HG03575 (cell line): ENCODE measurements at regions not wholly inside any gene's neighbourhood (a gene's known extent, or its start where the extent isn't known, plus 50 kb on each side); places are given as distances from the start of the nearest gene placed in this dataset.

Source experiments
- ATAC-seq: cut with Tn5 transposase; IDR thresholded peaks from one replicate; pipeline ENCODE4 v1.9.1; 2021; ENCODE audit not compliant: unreplicated experiment, insufficient number of reproducible peaks, low FRiP score; ENCODE audit errors: extremely low read depth

- ATAC-seq: no peak
Measured at GRCh38 chr4:178080312-178080711, 638.1 kb upstream of the AGA start.

DNA sequence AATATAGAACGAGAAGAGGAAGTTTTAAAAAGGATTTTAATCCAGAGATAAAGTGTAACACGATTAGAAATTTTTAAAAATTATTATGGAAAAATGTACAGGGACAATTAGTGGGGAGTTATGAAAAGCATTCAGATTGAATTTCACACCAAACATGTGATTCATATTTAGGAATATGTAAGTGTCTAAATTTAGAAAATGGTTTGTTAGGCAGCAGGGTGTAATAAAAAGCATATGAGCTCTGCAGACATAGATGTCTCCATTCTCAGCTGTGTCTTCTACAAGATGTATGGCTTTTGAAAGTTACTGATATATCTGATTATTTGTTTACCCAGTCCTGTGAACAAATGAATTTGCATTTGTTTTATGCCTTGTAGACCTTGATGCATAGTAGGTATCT, 638.9 kb upstream of the AGA start:
- no peak for ATAC-seq

DNA sequence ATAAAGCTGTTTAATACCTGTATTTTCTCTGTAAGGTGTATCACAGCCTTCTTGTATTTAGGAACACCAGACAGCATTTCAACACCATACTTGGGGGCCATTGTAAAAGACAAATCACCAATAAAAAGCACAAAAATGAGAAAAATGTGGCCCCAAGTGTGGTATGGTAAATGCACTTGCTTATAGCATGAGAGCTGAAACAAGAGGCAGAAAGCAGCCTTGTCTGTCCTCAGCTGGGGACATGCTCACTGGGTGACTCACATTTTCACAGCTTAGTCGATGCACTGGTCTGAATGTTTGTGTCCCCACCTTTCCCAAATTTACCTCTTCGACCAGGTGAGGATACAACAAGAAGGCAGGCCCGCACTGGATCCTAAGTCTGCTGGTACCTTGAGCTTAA, 639.7 kb upstream of the AGA start:
- ATAC-seq: no peak

DNA sequence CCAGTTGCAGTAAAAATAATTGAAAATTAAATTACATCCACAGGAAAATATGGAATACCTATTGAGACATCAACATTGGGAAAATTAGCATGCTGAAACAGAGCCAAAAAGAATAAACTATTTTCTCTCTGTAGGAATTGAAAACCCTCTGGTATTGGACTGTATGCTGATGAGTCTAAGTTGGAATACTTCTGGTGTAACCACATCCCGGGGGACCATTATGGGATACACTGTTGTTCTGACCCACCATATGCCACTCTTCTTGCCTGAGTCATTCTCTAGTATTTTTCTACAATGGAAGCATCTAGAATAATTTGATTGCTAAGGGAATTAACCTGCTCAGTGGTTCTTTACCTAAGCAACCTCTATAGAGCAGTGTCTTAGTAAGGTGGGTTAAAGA, 640.7 kb upstream of the AGA start:
- no peak for ATAC-seq

DNA sequence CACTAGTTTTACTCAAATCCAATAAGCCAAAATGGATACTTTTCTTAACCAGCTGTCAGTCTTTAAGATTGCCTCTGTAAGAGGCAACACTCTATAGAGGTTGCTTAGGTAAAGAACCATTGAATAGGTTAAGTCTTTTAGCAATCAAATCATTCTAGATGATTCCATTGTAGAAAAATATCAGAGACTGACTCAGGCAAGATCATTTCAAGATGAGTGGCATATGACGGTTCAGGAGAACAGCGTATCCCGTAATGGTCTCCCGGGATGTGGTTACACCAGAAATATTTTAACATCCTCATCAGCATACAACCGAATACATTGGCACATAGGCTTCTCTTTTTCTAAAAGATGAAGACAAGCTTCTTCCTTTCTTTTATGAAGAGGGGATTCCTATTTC, 641.7 kb upstream of the AGA start:
- no peak for ATAC-seq

DNA sequence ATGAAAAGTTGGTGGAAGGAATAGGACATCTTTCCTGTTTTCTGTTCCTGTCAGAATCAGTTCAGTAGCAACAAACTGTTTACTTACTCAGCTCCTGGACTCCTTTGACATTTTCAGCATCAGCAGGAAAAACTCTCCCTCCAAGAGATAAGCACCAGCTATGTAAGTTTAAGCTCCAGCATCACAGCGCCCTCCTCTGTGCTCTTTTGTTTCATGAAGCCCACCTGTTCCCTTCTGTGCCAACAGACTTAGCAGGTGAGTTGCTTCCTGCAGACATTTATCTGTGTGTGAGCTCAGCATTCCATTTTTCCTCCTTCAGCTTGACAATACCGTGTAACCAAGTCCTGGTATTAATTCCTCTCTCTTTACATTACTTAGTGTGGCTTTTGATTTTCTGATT, 644.1 kb upstream of the AGA start:
- no peak for ATAC-seq

- ATAC-seq: no peak
Measured at GRCh38 chr4:178090640-178091411, 648.6 kb upstream of the AGA start.

GRCh38 chr4:178102139-178102538, 659.9 kb upstream of the AGA start:
- no peak for ATAC-seq

GRCh38 chr4:178105242-178105641, 663.0 kb upstream of the AGA start:
- ATAC-seq: no peak

- no peak for ATAC-seq
Measured at GRCh38 chr4:178136736-178137345, 694.6 kb upstream of the AGA start.

DNA sequence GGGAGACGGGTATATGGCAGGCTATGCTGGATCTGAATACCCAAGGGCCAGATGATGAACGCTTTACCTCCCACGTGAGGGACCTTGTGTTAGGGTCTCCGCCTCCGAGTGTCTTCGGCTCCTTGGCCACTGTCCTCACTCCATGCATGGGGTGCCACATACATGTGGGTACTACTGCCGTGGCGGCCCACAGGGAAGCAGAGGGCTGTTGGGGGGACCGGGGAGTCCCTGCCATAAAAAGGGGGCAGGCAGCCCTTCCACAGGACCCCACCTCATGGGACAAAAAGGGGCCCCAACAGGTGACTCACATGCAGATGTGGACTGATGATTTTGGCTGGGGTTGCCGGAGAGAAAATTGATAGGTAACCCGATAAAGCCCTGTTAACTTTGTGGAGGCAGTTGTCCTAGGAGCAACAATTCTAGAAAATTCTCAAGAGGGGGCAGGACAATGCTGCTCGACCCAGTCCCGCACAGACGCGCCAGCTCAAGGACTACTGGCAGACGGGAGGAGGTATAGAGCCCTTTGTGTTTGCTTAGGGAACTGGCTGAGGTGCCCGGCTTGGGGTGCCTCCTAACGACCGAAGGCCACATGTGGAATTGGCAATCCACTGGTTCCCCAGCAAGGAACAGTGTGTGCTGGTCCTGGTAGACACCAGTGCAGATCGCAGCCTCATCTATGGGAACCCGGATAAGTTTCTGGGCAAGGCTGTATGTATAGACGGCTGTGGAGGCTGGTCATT, 695.7 kb upstream of the AGA start:
- ATAC-seq: no peak

DNA sequence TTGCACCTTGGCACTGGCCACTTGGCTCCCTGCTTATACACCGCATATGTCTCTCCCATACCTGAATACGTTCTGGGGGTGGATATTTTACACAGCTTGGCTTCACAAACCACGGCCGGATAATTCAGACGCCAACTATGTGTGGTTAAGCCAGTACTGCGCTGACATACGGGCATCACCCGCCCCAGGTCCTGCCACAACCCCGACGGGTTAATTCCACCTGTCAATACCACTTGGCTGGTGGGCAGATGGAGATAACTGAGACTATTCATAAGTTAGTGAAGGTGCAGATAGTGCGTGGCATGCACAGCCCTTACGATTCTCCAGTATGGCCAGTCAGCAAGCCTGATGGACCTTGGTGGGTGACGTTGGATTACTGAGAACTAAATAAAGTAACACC, 696.3 kb upstream of the AGA start:
- no peak for ATAC-seq

GRCh38 chr4:178140326-178140915, 698.2 kb upstream of the AGA start:
- ATAC-seq: no peak

- no peak for ATAC-seq
Measured at GRCh38 chr4:178142724-178143123, 700.5 kb upstream of the AGA start.

DNA sequence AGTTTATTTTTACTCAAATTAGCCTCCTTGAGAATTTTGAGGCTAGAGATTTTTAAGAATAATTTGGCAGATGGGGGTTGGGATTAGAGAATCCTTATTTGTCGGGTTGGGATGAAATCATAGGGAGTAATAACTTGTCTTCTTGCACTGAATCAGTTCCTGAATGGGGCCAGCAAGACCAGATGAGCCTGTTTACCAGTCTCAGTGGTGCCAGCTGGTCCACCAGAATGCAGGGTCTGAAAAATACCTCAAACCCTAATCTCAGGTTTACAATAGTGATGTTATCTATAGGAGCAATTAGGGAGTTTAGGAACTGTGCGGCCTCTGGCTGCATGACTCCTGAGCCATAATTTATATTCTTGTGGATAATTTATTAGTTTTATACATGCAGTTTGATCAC, 705.9 kb upstream of the AGA start:
- ATAC-seq: no peak

- no peak for ATAC-seq
Measured at GRCh38 chr4:178165251-178165950, 723.2 kb upstream of the AGA start.

DNA sequence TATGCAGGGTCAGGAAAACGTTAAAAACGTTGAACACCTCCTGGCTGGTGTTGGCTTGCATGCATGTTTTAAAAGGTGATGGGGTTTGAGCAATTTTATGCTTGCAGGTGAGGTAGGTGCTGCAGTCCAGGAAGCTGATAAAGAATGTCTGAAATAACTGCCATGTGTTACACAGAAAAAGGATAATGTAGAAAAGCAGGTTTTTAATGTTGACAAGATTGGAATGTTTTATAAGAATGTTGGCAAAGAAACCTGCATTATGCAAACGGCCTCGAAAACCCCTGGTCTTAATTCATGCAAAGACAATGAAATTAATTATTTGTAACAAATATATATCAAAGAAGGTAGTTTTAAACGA, 723.7 kb upstream of the AGA start:
- ATAC-seq: no peak

DNA sequence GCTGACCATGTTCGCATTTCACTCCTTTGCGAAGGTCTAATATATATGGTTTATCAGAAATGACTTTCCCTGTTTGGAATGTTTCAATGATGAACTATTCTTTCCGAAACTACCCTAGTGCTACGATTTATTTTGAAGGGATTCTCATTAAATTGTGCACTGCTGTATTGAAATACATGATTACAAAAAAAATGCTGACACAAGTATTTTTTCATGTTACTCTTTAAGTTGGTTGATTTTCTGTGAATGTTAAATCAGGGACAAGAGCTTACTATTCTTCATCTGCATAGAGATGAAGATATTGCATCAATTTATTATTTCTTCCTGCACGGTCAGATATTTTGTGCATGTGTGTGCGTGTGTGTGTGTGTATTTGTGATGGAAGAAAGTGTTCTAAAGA, 731.5 kb upstream of the AGA start:
- no peak for ATAC-seq

- ATAC-seq: no peak
Measured at GRCh38 chr4:178174756-178175155, 732.5 kb upstream of the AGA start.
